ENCODE measurements at regions not wholly inside any gene's neighbourhood (a gene's known extent, or its start where the extent isn't known, plus 50 kb on each side); places are given as distances from the start of the nearest gene placed in this dataset.

- DNase-seq (ENCODE audit: low read depth, low spot score), result no peak
- in situ Hi-C loops (cut with HindIII; ENCODE audit: low sequenced_read_pairs), result no loop called here
- no peak overlapping the region for H3K4me3 ChIP-seq (ENCODE audit: low read depth, low read length)
- no peak for TF ChIP-seq CTCF (IDR thresholded peaks at IDR 0.05; ENCODE audit: low read depth, low read length)
Measured at GRCh38 chr15:45743426-45744235, 108.8 kb downstream of the SQOR start.

GRCh38 chr15:45744236-45744589, 109.4 kb downstream of the SQOR start:
- no peak for TF ChIP-seq CTCF (IDR thresholded peaks at IDR 0.05; ENCODE audit: low read depth, low read length)
- in situ Hi-C loops (cut with HindIII; ENCODE audit: low sequenced_read_pairs), result no loop called here
- H3K4me3 ChIP-seq (ENCODE audit: low read depth, low read length), result no peak overlapping the region
- DNase-seq (ENCODE audit: low read depth, low spot score), result no peak

GRCh38 chr15:45747426-45747825, 112.6 kb downstream of the SQOR start:
- no peak for DNase-seq (ENCODE audit: low read depth, low spot score)
- no peak overlapping the region for H3K4me3 ChIP-seq (ENCODE audit: low read depth, low read length)
- in situ Hi-C loops (cut with HindIII; ENCODE audit: low sequenced_read_pairs), result no loop called here
- no peak for TF ChIP-seq CTCF (IDR thresholded peaks at IDR 0.05; ENCODE audit: low read depth, low read length)

GRCh38 chr15:45751629-45752028, 116.8 kb downstream of the SQOR start:
- in situ Hi-C loops (cut with HindIII; ENCODE audit: low sequenced_read_pairs), result no loop called here
- TF ChIP-seq CTCF (IDR thresholded peaks at IDR 0.05; ENCODE audit: low read depth, low read length), result no peak
- no peak for DNase-seq (ENCODE audit: low read depth, low spot score)
- no peak overlapping the region for H3K4me3 ChIP-seq (ENCODE audit: low read depth, low read length)

- DNase-seq (ENCODE audit: low read depth, low spot score), result no peak
- no peak for TF ChIP-seq CTCF (IDR thresholded peaks at IDR 0.05; ENCODE audit: low read depth, low read length)
- H3K4me3 ChIP-seq (ENCODE audit: low read depth, low read length), result no peak overlapping the region
- in situ Hi-C loops (cut with HindIII; ENCODE audit: low sequenced_read_pairs), result no loop called here
Measured at GRCh38 chr15:45759936-45760335, 125.1 kb downstream of the SQOR start.

GRCh38 chr15:45762726-45763125, 127.9 kb downstream of the SQOR start:
- in situ Hi-C loops (cut with HindIII; ENCODE audit: low sequenced_read_pairs), result no loop called here

More at GRCh38 chr15:45762726-45763125, 127.9 kb downstream of the SQOR start:
- no peak overlapping the region for H3K4me3 ChIP-seq (ENCODE audit: low read depth, low read length)
- TF ChIP-seq CTCF (IDR thresholded peaks at IDR 0.05; ENCODE audit: low read depth, low read length), result no peak
- no peak for DNase-seq (ENCODE audit: low read depth, low spot score)
